NCI-H1048 (cell line): ENCODE measurements at regions not wholly inside any gene's neighbourhood (a gene's known extent, or its start where the extent isn't known, plus 50 kb on each side); places are given as distances from the start of the nearest gene placed in this dataset.

Experiments used
- DNase-seq: peaks from one replicate; lab custom pipeline; 2025; lab: John Stamatoyannopoulos, UW

- DNase-seq: no peak
Observed at GRCh38 chr2:138105358-138105757, 141.1 kb downstream of the HNMT start.

- DNase-seq: no peak
Observed at GRCh38 chr2:138106606-138107005, 142.3 kb downstream of the HNMT start.

- DNase-seq: no peak
Observed at GRCh38 chr2:138107288-138107687, 143.0 kb downstream of the HNMT start.

DNA sequence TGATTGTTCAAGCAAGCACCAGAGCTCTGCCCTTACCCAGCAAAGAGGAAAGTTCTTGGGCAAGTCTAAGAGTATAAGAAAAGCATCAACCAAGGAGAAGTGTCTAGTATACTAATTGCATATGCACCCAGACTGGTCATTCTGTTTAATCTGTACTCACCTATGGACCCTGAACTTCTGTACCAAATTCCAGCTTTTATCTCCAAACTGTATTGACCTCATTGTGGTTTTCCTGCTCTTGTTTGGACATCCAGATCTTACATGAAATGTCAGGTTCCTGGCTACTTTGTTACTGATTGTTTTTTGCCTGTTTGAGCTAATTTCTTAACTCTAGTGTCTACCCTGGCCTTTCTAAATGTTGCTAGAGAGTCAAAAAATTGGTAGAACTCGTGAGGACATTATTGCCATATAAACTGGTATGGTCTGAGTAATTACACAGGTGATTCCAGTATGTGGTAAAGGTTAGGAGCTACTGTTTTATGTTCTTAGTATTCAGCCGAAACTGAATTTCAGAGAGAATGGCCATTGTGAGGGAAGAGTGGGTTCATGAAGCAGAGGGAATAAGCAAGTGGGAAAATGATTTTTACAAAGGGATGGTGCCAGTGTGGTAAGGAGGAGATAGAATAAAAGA lies 146.3 kb downstream of the HNMT start:
- DNase-seq: no peak

DNA sequence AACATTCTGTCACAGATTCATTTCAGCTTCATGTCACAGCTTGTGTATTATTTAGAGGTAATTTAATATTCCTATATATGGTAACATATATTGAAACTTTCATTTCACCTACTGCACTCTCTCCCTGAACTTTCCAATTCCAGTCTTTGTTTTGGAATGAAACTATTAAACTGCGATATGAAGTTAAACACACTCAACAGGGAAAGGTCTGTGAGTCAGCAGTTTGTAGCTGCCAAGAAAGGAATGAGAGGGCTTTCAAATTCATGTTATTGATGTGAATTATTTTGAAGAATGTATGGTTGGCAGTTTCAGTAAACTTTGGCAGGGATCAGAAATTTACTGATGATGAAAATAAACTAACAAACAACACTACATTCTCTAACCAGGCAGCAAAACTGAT lies 148.3 kb downstream of the HNMT start:
- DNase-seq: no peak

DNA sequence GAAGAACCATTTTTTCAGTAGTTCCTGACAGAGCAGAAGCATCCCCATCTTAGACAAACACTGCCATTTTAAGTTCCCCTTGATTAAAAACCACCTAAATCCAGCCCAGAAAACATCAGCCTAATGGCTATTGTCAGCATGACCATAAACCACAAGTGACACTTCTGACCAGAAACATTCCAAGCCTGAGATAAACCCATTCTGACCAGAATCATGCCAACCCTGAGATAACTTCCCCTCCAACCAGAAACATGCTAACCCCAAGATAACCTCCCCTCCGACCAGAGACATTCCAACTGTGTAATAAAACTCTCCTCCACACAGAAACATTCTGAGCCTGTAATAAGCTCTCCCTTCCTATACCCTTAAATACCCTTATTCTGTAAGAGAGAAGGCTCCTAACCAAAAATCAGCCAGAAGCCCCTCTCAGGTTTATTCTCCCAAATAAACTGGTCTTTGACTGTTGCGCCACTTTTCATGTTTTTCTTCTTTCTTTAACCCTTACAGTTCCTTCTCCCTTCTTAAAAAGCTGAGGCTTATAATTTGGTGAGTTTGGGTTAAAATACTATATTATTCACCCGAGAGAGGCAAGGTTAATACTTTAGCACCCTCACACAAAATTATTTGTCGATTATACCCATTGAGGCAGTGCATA lies 149.7 kb downstream of the HNMT start:
- DNase-seq: no peak

- no peak for DNase-seq
Observed at GRCh38 chr2:138115666-138116065, 151.4 kb downstream of the HNMT start.

DNA sequence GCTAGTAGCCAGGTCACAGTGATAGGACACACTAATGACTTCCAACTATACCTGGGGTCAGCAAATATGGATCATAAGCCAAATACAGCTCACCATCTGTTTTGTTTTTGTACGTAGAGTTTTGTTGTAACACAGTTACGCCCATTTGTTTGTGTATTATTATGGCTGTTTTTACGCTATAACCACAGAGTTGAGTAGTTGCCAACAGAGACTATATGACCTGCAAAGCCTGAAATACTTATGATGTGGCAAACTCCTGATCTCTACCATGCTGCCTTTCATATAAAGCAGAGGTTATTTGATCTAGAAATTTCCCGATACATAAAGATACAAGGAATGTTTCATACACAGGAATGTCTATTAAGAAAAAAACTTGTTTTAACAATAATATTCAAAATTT lies 152.2 kb downstream of the HNMT start:
- no peak for DNase-seq

DNA sequence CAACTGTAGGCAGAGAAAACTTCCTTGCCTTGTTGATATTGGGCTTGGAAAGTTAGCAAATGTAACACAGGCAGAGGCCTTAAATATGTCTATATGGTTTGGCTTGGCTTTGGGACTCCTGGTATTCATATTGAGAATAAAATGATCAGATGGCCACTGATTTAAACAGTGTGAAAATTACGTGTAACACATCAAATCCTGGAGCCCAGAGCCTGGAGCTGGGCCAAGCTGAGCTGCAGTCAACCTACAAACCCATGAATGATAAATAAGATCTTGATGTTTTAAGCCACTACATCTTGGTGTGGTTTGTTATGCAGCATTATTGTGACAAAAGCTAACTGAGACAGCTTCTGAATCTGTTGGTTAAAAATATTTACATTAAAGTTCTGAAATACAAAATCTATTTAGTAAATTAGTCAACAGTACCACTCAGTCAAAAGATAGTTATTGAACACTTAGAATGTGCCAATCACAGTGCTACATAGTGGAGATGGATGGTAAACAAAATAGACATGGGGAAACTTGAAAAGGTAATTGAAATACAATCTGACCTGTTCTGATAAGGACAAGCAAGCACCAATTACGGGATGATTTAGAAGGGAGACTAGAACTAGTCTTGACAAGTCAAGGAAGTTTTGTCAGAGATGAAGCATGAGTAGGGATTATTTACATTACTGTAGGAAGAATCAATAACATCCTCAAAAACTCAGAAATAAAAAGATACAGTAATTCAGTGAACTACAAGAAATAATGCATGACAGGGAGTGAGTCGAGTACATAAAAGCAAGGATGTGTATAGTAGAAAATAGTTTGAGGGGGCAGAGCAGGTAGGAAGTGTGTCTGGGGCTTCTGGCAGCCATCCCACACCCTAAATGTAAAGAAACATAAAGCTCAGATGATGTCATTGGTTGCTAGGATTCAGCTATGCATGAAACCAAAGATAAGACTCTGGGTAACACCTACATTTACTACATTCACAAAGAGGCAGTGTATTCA lies 157.7 kb downstream of the HNMT start:
- no peak for DNase-seq

GRCh38 chr2:138122891-138123290 lies 158.6 kb downstream of the HNMT start:
- no peak for DNase-seq

GRCh38 chr2:138123741-138124140 lies 159.5 kb downstream of the HNMT start:
- DNase-seq: no peak

GRCh38 chr2:138124521-138124920 lies 160.2 kb downstream of the HNMT start:
- DNase-seq: no peak

DNA sequence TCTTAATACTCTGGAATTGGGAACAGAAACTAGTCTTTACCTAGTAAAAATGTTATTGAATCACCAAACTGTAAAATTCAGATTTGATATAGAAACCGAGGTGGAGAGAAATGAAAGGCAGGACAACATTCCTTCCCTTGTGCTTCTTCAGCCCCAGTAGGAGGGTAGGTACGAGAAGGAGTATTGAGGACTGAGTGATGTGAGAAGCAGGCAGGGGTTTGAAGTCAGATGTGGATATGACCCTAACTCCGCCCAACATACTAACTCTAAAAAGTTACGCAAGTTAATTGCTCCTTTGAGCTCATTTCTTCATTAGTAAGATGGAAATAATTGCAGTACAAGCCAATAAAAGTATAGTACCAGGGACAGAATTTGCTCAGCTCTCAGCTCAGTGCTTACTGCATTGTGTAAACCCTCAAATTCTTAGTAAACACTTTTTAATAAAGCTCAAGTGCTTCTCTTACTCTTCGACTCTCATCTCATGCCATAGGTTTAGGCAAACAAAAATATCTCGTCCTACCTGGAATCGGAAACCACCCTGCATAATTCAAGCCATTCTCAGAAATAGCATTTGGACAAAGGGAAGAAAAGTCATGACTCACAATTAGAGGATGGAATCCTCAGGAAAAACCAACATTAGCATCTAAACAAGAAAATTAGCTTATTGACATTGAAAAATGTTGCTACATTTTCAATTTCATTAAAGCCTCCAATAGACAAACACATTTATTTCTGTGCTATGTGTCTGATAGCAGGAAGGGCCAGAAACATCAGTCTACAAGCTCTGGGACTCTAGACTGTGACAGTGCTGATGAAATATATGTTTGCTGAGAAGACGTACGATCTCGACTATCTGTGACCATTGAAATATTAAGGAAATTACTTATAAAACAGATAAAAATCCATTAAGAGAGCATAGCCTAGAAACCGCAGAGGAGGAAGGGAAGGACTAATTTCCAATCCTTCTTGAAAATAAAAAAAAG lies 161.3 kb downstream of the HNMT start:
- no peak for DNase-seq

DNA sequence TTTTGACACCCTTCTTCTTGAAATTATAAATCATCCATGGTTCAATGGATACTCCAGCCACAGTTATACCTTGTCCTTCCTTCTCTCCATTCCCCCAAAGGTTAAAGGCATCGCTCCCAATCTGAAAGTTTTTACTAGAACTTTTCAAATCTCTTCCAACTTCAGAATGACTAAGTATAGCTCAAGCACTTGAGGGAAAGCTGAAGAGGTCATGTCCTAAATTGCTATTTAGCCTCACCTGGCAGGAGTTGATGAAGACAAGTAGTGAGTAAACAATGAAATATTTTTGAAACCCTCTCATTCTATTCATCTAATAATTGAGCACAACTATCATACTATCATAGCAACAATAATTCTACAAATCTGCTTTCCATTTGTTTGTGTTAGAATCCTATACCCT lies 167.8 kb downstream of the HNMT start:
- no peak for DNase-seq

- no peak for DNase-seq
Observed at GRCh38 chr2:138137949-138138348, 173.7 kb downstream of the HNMT start.

GRCh38 chr2:138147796-138148195 lies 183.5 kb downstream of the HNMT start:
- DNase-seq: no peak

DNA sequence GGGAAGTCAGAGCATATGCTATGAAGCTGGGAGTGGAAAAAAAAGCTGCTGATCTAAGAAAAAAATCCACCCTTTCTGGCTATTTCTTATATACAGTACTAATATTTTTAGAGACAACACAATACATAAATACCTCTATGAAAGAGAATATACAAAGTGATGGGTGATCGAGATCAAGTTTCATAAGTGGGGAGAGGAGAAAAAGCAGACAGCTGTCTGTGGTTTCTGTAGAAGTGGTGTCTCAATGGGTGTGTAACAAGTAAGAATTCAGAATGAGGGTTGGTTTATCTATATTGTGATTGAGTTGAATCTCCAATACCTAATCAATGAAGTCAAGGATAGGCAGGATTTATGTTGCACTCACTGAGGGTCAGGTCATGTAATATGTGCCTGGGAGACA lies 191.0 kb downstream of the HNMT start:
- DNase-seq: no peak

DNA sequence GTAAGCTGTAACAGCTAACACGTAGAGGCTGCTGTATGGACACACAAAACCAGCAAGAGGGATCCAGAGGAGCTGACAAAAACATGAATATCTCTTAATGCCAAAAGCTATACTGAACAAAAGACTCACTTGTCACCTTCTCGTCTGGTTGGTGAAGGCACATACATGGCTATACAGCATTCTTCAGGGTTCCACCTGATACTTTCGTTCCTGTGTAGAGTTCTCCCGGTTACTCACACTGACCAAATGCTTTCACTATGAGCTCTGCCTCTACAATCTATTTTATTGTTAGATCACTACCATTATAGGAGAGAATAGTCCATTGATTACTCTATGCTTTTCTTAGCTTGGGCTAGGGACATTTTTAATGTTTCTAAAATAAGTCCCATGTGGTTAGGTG lies 193.1 kb downstream of the HNMT start:
- no peak for DNase-seq

DNA sequence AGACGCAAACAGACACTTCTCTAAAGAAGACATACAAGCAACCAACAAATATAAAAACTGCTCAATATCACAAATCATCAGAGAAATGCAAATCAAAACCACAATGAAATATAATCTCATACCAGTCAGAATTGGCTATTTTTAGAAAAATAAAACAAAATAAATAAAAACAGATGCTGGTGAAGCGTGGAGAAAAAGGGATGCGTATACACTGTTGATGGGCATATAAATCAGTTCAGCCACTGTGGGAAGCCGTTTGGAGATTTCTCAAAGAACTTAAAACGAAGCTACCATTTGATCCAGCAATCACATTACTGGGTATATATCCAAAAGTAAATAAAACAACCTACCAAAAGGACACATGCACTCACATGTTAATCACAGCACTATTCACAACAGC lies 206.2 kb downstream of the HNMT start:
- no peak for DNase-seq

DNA sequence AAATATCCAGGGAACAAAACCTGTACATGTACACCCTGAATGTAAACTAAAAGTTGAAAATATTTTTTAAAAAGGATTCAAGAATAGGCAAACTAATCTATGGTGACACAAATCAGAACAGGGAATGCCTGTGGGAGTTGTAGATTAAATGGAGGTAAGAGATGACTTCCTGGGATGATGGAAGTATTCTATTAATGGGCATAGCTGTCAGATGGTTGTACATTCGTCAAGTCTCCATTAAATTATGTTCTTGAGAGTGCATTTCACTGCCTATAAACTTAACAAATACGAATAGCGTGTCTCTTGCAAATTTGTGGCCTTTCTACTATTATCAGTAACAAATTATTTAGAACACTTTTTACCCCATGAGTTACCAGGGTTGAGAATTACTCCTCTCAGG lies 207.0 kb downstream of the HNMT start:
- no peak for DNase-seq

DNA sequence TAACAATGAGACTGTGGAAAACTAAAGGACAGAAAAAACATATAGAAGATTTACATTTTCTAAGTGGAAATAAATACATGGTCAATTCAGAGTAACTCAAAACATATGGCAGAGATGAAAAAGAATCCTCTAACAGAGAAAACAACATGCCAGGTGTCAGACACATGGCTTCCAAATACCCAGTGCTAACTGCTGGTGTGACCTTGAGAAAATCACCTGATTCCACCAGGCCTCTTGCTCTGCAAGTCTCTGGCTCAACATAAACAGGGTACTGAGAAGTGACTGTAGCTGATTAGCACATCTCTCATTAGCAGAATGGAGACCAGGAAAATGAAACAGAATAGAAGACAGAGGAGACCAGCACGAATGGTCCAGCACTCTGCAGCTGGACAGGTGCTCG lies 210.8 kb downstream of the HNMT start:
- no peak for DNase-seq
